Chondrocyte (in vitro differentiated cells): ENCODE measurements at regions not wholly inside any gene's neighbourhood (a gene's known extent, or its start where the extent isn't known, plus 50 kb on each side); places are given as distances from the start of the nearest gene placed in this dataset.

Experiments
- DNase-seq: peaks from one replicate; pipeline ENCODE4 v3.0.0; 2021; ENCODE audit warnings: mixed read lengths, low spot score
- H3K27ac Mint-ChIP-seq: one replicate; pipeline ENCODE4 v1.8.0; 2021; ENCODE audit warnings: mild to moderate bottlenecking, moderate library complexity, mixed read lengths; ENCODE audit not compliant: unreplicated experiment
- H3K27me3 Mint-ChIP-seq: 2 replicates; pipeline ENCODE4 v1.8.0; 2021; ENCODE audit warnings: low read depth, mixed read lengths
- H3K36me3 Mint-ChIP-seq: 2 replicates; pipeline ENCODE4 v1.8.0; 2021; ENCODE audit warnings: low read depth, mixed read lengths
- H3K4me1 Mint-ChIP-seq: 2 replicates; pipeline ENCODE4 v1.8.0; 2021; ENCODE audit warnings: low read depth, mild to moderate bottlenecking, mixed read lengths
- H3K4me3 Mint-ChIP-seq: one replicate; pipeline ENCODE4 v1.8.0; 2021; ENCODE audit warnings: mild to moderate bottlenecking, moderate library complexity, mixed read lengths; ENCODE audit not compliant: unreplicated experiment
- H3K9me3 Mint-ChIP-seq: 2 replicates; pipeline ENCODE4 v1.8.0; 2021; ENCODE audit warnings: low read depth, mixed read lengths
- TF ChIP-seq, protein P1 (sequence below): fragments of 200-600 bp; sonication (generic); IDR thresholded peaks from 2 replicates; pipeline ENCODE4 v1.5.0; 2021; ENCODE audit warnings: antibody characterized with exemption, mild to moderate bottlenecking, moderate library complexity

DNA sequence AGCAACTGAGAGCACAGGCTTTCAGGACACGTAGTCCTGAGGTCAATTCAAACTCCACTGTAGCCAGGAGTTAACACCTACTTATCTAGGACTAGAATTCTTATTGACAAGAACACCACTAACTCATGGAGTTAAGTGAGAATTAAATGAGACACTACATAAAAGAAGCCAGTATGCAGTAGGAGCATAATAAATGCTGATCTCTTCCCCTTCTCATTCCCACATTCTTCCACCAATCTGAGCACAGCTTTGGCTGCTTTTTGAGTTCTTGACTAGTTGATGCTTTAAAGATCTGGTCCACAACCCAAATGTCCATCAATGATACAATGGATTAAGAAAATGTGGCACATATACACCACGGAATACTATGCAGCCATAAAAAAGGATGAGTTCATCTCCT lies 55.2 kb downstream of the TTC32 start:
- Mint-ChIP-seq H3K27ac (no peak overlapping the region), H3K4me1 (no peaks in the 10 kb centered on the region), H3K27me3 (no peaks in the 10 kb centered on the region), H3K4me3 (no peak overlapping the region), H3K36me3 (no peaks in the 10 kb centered on the region), H3K9me3 (no peaks in the 10 kb centered on the region)
- TF ChIP-seq, protein P1, sequence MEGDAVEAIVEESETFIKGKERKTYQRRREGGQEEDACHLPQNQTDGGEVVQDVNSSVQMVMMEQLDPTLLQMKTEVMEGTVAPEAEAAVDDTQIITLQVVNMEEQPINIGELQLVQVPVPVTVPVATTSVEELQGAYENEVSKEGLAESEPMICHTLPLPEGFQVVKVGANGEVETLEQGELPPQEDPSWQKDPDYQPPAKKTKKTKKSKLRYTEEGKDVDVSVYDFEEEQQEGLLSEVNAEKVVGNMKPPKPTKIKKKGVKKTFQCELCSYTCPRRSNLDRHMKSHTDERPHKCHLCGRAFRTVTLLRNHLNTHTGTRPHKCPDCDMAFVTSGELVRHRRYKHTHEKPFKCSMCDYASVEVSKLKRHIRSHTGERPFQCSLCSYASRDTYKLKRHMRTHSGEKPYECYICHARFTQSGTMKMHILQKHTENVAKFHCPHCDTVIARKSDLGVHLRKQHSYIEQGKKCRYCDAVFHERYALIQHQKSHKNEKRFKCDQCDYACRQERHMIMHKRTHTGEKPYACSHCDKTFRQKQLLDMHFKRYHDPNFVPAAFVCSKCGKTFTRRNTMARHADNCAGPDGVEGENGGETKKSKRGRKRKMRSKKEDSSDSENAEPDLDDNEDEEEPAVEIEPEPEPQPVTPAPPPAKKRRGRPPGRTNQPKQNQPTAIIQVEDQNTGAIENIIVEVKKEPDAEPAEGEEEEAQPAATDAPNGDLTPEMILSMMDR, result no peak
- DNase-seq, result no peak

DNA sequence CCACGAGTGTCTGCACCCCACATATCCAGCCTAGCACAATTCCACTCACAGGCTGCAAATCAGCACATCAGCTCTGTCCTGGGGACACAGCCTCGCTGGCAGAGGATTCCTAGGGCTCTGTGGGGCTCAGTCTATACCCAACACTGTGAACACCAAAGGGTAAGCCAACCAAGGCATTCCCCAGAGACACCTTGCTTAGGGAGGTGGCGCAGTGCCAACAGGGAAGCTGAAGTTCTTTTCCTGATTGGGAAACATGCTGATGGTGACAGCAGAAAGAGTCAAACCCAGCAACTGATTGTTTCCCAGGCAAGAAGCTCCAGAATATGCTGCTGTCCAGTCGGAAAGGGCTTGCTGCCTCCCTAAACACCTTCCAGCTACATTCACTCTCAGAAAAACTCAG lies 55.8 kb downstream of the TTC32 start:
- no peaks in the 10 kb centered on the region for H3K36me3 Mint-ChIP-seq
- H3K9me3 Mint-ChIP-seq, result no peaks in the 10 kb centered on the region
- TF ChIP-seq, protein P1, result no peak
- no peaks in the 10 kb centered on the region for H3K27me3 Mint-ChIP-seq
- no peak overlapping the region for H3K4me3 Mint-ChIP-seq
- no peaks in the 10 kb centered on the region for H3K4me1 Mint-ChIP-seq
- no peak overlapping the region for H3K27ac Mint-ChIP-seq
- DNase-seq, result no peak

DNA sequence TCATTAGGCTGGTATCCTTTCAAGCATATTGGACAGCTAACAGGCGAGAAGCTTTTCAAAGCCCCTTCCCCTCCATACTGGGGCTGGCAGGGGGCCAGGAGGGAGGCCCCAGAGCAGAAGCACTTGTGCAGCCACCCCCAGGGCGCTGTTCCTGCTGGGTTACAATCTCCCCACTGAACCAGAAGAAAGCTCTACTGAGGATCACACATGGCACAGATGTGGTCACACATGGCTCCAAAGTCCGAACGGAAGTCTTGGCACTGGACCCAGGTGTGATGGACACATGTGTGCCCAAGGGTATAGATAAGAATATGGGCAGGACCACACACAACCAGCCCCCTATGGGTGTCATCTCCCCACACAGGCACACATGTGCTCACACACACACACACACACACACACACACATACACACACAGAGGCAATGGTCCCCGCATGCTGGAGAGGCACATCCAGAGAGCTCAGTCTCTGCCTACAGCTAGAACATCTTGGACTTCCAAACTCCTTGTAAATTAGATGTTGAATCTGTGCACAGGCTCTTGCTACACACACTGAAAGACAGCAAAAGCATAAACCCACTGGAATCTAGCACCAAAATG lies 56.4 kb downstream of the TTC32 start:
- no peaks in the 10 kb centered on the region for H3K9me3 Mint-ChIP-seq
- TF ChIP-seq, protein P1, result no peak
- no peak overlapping the region for H3K27ac Mint-ChIP-seq
- no peaks in the 10 kb centered on the region for H3K4me1 Mint-ChIP-seq
- no peak for DNase-seq
- no peaks in the 10 kb centered on the region for H3K27me3 Mint-ChIP-seq
- no peak overlapping the region for H3K4me3 Mint-ChIP-seq
- H3K36me3 Mint-ChIP-seq, result no peaks in the 10 kb centered on the region

DNA sequence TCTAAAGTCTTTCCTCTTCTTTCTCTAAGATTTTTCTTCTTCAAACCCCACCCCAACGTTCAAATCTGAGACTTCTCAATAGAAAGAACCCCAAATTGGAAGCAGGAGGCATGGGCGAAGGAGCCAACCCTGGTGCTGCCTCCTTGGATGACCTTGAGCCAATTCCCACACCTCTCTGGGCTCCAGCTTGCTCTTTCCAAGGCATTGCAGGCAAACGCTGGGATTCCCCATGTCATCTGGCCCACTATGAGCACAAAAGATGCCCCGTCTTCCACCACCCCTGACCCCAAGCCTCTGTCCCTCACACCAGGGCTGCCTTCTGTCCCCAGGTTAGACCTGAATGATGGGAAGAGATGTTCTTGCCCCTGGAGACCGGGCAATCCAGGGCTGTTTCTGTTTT lies 57.0 kb downstream of the TTC32 start:
- no peaks in the 10 kb centered on the region for H3K36me3 Mint-ChIP-seq
- H3K4me3 Mint-ChIP-seq, result no peak overlapping the region
- TF ChIP-seq, protein P1, result no peak
- H3K27me3 Mint-ChIP-seq, result no peaks in the 10 kb centered on the region
- H3K9me3 Mint-ChIP-seq, result no peaks in the 10 kb centered on the region
- no peak for DNase-seq
- H3K27ac Mint-ChIP-seq, result no peak overlapping the region
- H3K4me1 Mint-ChIP-seq, result no peaks in the 10 kb centered on the region

DNA sequence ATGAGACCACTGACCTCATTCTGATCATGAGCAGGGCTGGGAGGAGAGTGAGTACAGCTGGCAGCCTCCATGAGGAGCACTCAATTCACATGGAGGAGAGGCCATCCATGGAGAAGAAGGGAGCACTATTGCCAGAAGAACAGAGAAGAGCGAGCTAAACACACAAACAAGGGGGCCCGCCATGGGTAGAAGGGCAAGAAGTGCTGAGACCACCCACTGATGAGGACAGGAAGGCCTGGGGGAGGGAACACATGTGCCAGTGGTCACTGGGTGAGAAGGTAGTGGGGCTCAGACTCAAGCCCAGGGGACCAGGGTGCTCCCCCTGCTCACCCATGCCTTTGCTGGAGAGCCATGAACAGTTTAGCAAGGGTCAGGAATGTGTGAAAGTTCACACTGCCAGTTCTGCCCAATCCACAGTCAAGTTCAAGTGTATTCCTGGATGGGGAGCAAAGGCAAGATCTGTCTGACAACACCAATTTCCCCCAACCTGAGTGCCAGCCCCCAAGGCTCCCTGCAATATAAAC lies 57.7 kb downstream of the TTC32 start:
- Mint-ChIP-seq H3K4me3 (no peak overlapping the region), H3K9me3 (no peaks in the 10 kb centered on the region), H3K4me1 (peaks cover 2% of the 10 kb centered on the region), H3K27me3 (no peaks in the 10 kb centered on the region), H3K36me3 (peaks cover under 1% of the 10 kb centered on the region), H3K27ac (no peak overlapping the region)
- TF ChIP-seq, protein P1, result no peak
- no peak for DNase-seq
